ENCODE measurements at regions not wholly inside any gene's neighbourhood (a gene's known extent, or its start where the extent isn't known, plus 50 kb on each side); places are given as distances from the start of the nearest gene placed in this dataset.

GRCh38 chrX:2596555-2597255, 94.4 kb upstream of the CD99 start:
- no peak overlapping the region for H3K27ac Mint-ChIP-seq
- WGBS, 2 experiments (ENCODE audit: insufficient coverage in 1 of 2, insufficient read length in 1 of 2): 74 to 88% methylated on average over 8 of the region's 9 CpGs

GRCh38 chrX:2596045-2596444, 95.0 kb upstream of the CD99 start:
- DNase-seq: no peak
- H3K4me3 ChIP-seq (ENCODE audit: low read length): no peak overlapping the region
- H3K4me1 ChIP-seq (ENCODE audit: control insufficient read depth, insufficient read depth, low read length): no peaks in the 10 kb centered on the region
- H3K9me3 ChIP-seq (ENCODE audit: control insufficient read depth, low read length): no peaks in the 10 kb centered on the region
- Mint-ChIP-seq H3K27me3 (ENCODE audit: insufficient read depth) (no peaks in the 10 kb centered on the region), H3K9me3 (no peaks in the 10 kb centered on the region), H3K4me3 (no peak overlapping the region), H3K4me1 (peaks cover 16% of the 10 kb centered on the region), H3K27ac (no peak overlapping the region), H3K36me3 (ENCODE audit: low read depth) (peaks cover 20% of the 10 kb centered on the region)
- no peak overlapping the region for H3K27ac ChIP-seq (ENCODE audit: low read depth, low read length)
- WGBS, 2 experiments (ENCODE audit: insufficient coverage in 1 of 2, insufficient read length in 1 of 2): 93 to 94% methylated on average over 4 of the region's 4 CpGs
- H3K27me3 ChIP-seq (ENCODE audit: control insufficient read depth, insufficient read depth, low read length, poor library complexity, severe bottlenecking): no peaks in the 10 kb centered on the region
- no peaks in the 10 kb centered on the region for H3K36me3 ChIP-seq (ENCODE audit: control insufficient read depth, insufficient read depth, low read length)
- H3K9ac ChIP-seq (ENCODE audit: extremely low read depth, low read length, poor library complexity, severe bottlenecking): no peak overlapping the region
- no peak for TF ChIP-seq CTCF (conservative IDR thresholded peaks at IDR 0.05)

More at GRCh38 chrX:2596555-2597255, 94.4 kb upstream of the CD99 start:
- Histone ChIP-seq H3K36me3 (ENCODE audit: control insufficient read depth, insufficient read depth, low read length) (peaks cover 4% of the 10 kb centered on the region), H3K9ac (ENCODE audit: extremely low read depth, low read length, poor library complexity, severe bottlenecking) (no peak overlapping the region), H3K4me1 (ENCODE audit: control insufficient read depth, insufficient read depth, low read length) (no peaks in the 10 kb centered on the region), H3K27ac (ENCODE audit: low read depth, low read length) (no peak overlapping the region), H3K9me3 (ENCODE audit: control insufficient read depth, low read length) (no peaks in the 10 kb centered on the region), H3K4me3 (ENCODE audit: low read length) (no peak overlapping the region), H3K27me3 (ENCODE audit: control insufficient read depth, insufficient read depth, low read length, poor library complexity, severe bottlenecking) (no peaks in the 10 kb centered on the region)
- H3K9me3 Mint-ChIP-seq: no peaks in the 10 kb centered on the region
- TF ChIP-seq CTCF (conservative IDR thresholded peaks at IDR 0.05): no peak
- H3K4me3 Mint-ChIP-seq: no peak overlapping the region
- H3K4me1 Mint-ChIP-seq: peaks cover 14% of the 10 kb centered on the region
- peaks cover 24% of the 10 kb centered on the region for H3K36me3 Mint-ChIP-seq (ENCODE audit: low read depth)
- DNase-seq: no peak
- no peaks in the 10 kb centered on the region for H3K27me3 Mint-ChIP-seq (ENCODE audit: insufficient read depth)

GRCh38 chrX:2595258-2595657, 94.5 kb upstream of the DHRSX start:
- Histone ChIP-seq H3K36me3 (ENCODE audit: control insufficient read depth, insufficient read depth, low read length) (no peaks in the 10 kb centered on the region), H3K9me3 (ENCODE audit: control insufficient read depth, low read length) (no peaks in the 10 kb centered on the region), H3K4me1 (ENCODE audit: control insufficient read depth, insufficient read depth, low read length) (no peaks in the 10 kb centered on the region), H3K27me3 (ENCODE audit: control insufficient read depth, insufficient read depth, low read length, poor library complexity, severe bottlenecking) (no peaks in the 10 kb centered on the region), H3K27ac (ENCODE audit: low read depth, low read length) (no peak overlapping the region), H3K9ac (ENCODE audit: extremely low read depth, low read length, poor library complexity, severe bottlenecking) (no peak overlapping the region), H3K4me3 (ENCODE audit: low read length) (no peak overlapping the region)
- no peak overlapping the region for H3K4me3 Mint-ChIP-seq
- no peak overlapping the region for H3K27ac Mint-ChIP-seq
- TF ChIP-seq CTCF (conservative IDR thresholded peaks at IDR 0.05): no peak
- H3K27me3 Mint-ChIP-seq (ENCODE audit: insufficient read depth): no peaks in the 10 kb centered on the region
- WGBS, 2 experiments (ENCODE audit: insufficient coverage in 1 of 2, insufficient read length in 1 of 2): 89 to 100% methylated on average over 5 of the region's 5 CpGs
- peaks cover 21% of the 10 kb centered on the region for H3K4me1 Mint-ChIP-seq
- H3K36me3 Mint-ChIP-seq (ENCODE audit: low read depth): peaks cover 13% of the 10 kb centered on the region
- DNase-seq: no peak
- H3K9me3 Mint-ChIP-seq: no peaks in the 10 kb centered on the region

All from endodermal cell (in vitro differentiated cells).